ENCODE measurements at regions not wholly inside any gene's neighbourhood (a gene's known extent, or its start where the extent isn't known, plus 50 kb on each side); places are given as distances from the start of the nearest gene placed in this dataset.
"Not testable (repeated sequence)": the region's sequence is repeated elsewhere in the genome, so short reads cannot be mapped to it uniquely, and the experiment has no call there.

DNA sequence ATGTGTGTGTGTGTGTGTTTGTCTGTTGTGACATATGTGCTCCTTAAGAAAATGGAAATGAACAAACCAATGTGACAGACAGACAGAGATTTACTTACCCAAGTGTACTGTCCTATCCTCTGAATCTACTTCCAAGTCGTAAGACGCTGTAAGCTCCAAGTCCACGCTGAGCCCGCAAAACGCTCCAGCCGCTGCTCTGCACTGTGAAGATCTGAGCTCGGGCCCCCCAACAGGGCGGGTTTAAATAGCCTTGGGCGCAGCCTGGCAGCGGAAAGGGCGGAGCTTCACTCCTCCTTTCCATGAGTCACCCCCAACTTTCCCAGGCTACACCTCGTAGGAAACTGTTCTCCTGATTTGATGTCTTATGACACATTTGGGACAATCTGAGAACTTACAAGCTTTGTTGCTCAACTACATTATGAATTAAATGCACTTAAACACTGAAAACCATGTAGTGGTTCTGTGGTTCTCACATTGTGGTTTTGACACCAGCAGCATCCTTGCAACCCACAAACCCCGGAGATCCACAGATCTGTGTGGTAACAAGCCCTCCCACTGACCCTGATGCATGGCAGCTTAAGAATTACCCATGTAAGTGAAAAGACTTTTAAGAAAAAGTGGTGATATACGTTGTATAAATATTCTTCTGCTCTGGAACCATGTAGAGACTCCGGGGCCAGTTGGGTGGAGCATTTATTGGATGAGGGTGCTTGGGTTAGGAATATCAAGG, 735.6 kb upstream of the DEFB115 start:
- not testable (repeated sequence) for DNase-seq (ENCODE audit: low spot score)

DNA sequence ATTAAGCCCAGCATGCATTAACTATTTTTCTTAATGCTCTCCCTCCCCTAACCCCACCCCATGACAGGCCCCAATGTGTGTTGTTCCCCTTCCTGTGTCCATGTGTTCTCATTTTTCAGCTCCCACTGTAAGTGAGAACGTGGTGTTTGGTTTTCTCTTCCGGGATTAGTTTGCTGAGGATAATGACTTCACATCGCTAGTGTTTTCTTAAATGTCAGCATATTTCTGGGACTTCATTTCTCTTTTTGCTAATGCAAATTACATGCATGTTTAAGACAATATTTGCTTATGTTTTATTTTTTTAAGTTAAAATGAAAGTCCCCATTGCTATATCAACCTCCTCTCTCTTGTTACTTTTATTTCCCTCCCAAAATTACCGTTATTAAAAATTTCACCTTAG, 733.3 kb upstream of the DEFB115 start:
- DNase-seq (ENCODE audit: low spot score); H3K27me3 Mint-ChIP-seq (ENCODE audit: insufficient read depth); H3K27ac Mint-ChIP-seq; H3K4me1 Mint-ChIP-seq (ENCODE audit: low read depth); H3K9me3 Mint-ChIP-seq; H3K4me3 Mint-ChIP-seq; H3K36me3 Mint-ChIP-seq (ENCODE audit: low read depth); intact Hi-C loops (cut with micrococcal nuclease): not testable (repeated sequence)

More for the DNA sequence above, 735.6 kb upstream of the DEFB115 start:
- intact Hi-C loops (cut with micrococcal nuclease); H3K4me3 Mint-ChIP-seq; H3K27ac Mint-ChIP-seq; H3K9me3 Mint-ChIP-seq; H3K36me3 Mint-ChIP-seq (ENCODE audit: low read depth); H3K27me3 Mint-ChIP-seq (ENCODE audit: insufficient read depth); H3K4me1 Mint-ChIP-seq (ENCODE audit: low read depth): not testable (repeated sequence)

DNA sequence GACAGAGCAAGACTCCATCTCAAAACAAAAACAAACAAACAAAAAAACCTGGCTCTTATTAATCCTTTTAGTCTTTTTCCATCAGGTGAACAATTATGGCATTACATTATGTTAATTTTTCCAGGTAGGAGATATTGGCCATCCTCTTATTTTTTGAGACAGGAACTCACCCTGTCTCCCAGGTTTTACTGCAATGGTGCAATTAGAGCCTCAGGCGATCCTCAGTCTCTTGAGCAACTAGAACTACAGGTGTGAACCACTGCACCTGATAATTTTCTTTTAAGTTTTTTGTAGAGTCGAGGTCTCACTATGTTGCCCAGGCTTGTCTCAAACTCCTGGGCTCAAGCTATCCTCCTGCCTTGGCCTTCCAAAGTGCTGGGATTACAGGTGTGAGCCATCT, 732.7 kb upstream of the DEFB115 start:
- H3K4me1 Mint-ChIP-seq (ENCODE audit: low read depth); H3K27ac Mint-ChIP-seq; H3K27me3 Mint-ChIP-seq (ENCODE audit: insufficient read depth); H3K36me3 Mint-ChIP-seq (ENCODE audit: low read depth); H3K4me3 Mint-ChIP-seq; intact Hi-C loops (cut with micrococcal nuclease); DNase-seq (ENCODE audit: low spot score): not testable (repeated sequence)
- peaks cover 13% of the 10 kb centered on the region for H3K9me3 Mint-ChIP-seq

DNA sequence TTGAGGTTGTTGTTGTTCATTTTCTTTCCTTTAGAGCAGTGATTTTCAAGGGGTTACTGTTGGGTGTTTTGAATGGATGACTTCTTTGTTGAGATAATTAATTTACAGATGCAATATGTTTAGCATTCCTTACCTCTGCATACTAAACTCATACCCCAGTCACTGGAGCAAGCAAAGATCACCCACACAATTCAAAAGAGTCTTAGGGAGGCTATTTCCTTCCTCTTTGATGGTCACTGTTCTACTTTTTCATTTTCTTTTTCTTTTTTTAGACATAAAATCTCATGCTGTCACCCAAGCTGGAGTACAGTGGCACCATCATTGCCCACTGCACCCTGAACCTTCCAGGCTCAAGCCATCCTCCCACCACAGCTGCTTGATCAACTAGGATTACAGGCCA, 723.8 kb upstream of the DEFB115 start:
- H3K36me3 Mint-ChIP-seq (ENCODE audit: low read depth); H3K27ac Mint-ChIP-seq; H3K4me1 Mint-ChIP-seq (ENCODE audit: low read depth); DNase-seq (ENCODE audit: low spot score); intact Hi-C loops (cut with micrococcal nuclease); H3K27me3 Mint-ChIP-seq (ENCODE audit: insufficient read depth): not testable (repeated sequence)
- peak overlapping the region; percentile 40 for H3K4me3 Mint-ChIP-seq
- peaks cover 19% of the 10 kb centered on the region for H3K9me3 Mint-ChIP-seq

DNA sequence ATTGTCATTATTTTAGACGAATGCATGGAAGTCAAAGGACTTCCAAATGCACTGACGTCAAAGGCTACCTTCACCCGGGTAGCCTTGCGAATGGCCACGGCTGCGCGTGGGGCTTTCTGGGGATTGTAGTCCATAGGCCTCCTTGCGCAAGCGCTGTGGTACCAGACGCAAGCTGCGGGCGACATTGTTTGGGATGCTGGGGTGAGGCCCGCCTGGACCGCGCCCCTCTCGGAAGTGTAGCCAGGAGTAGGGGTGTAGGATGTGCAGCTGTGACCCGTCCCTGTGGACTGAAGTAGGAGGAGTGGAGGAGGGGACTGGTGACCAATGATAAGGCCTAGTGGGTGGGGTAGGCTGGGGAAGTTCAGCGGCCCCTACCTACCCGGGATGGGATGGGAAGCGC, 720.0 kb upstream of the DEFB115 start:
- H3K4me1 Mint-ChIP-seq (ENCODE audit: low read depth); H3K27ac Mint-ChIP-seq; intact Hi-C loops (cut with micrococcal nuclease); H3K4me3 Mint-ChIP-seq; H3K36me3 Mint-ChIP-seq (ENCODE audit: low read depth); DNase-seq (ENCODE audit: low spot score); H3K27me3 Mint-ChIP-seq (ENCODE audit: insufficient read depth): not testable (repeated sequence)
- H3K9me3 Mint-ChIP-seq: peaks cover 21% of the 10 kb centered on the region

DNA sequence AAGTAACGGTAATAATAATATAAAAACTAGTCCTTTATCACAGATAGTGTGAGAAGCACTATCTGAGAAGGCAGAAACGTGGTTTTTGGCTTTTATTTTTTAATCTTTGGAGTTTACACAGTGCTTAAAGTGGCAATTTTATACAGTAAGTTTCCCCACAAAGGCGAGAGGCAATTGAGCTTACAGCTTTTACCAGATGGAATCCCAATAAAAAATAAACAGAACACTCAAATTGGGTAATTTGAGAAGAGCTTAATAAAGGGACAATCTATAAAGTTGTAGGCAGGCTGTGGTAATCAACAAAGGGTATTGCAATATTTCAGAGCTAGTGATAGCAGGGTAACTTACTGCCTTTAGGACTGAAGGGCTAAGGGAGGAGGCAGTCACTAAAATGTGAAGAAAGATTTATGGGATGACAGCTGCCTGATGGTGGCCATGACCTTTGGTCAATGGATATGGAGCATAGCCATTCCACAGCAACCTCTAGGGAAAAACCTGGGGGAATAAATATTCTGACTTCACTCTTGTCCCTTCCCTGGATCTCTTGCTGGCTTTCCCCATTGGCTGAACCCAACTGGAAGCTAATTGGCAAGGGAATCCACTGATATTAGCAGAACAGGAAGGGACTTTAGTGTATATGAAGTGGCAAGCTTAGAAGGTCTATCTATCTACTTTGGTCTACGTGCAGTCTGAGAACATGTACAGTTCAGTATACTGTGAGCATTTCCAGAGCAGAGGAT, 717.0 kb upstream of the DEFB115 start:
- peaks cover 26% of the 10 kb centered on the region for H3K9me3 Mint-ChIP-seq
- DNase-seq (ENCODE audit: low spot score); H3K27ac Mint-ChIP-seq; H3K36me3 Mint-ChIP-seq (ENCODE audit: low read depth); H3K4me3 Mint-ChIP-seq; intact Hi-C loops (cut with micrococcal nuclease); H3K4me1 Mint-ChIP-seq (ENCODE audit: low read depth); H3K27me3 Mint-ChIP-seq (ENCODE audit: insufficient read depth): not testable (repeated sequence)

DNA sequence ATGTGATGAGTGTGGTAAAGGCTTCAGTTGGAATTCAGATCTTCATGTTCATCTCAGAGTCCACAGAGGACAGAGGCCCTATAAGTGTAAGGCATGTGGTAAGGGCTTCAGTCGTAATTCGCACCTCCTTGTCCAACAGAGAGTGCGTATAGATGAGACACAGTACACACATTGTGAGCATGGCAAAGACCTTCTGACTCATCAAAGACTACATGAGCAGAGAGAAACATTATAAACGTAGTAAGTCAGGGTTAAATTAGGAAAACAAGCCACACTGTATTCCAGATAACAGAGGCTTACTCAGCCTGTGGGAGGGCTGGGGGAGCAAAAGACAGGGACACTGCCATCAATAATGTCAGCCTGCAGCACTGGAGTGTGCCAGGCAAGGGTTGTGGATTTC, 706.2 kb upstream of the DEFB115 start:
- H3K4me1 Mint-ChIP-seq (ENCODE audit: low read depth); H3K27ac Mint-ChIP-seq; intact Hi-C loops (cut with micrococcal nuclease): not testable (repeated sequence)

DNA sequence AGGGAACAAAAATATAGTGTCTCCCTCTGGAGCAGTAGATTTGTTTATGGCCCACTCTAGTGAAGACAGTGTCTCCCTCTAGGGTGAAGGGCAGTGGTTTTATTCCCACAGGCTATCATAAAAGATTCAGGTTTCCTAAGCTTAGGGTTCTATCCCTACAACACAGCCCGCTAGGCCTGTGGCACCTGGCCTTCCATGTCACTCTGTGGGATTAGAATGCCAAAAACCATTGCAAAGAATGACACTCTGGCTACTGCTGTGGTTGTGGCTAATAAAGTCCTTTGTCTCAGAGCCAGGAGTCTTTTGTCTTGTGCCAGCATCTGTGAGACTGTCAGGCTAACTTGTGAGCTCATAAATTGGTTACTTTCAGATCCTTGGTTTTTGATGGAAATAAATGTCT, 700.7 kb upstream of the DEFB115 start:
- DNase-seq (ENCODE audit: low spot score); H3K4me1 Mint-ChIP-seq (ENCODE audit: low read depth); intact Hi-C loops (cut with micrococcal nuclease); H3K4me3 Mint-ChIP-seq; H3K9me3 Mint-ChIP-seq; H3K36me3 Mint-ChIP-seq (ENCODE audit: low read depth); H3K27me3 Mint-ChIP-seq (ENCODE audit: insufficient read depth); H3K27ac Mint-ChIP-seq: not testable (repeated sequence)

More for the DNA sequence above, 706.2 kb upstream of the DEFB115 start:
- not testable (repeated sequence) for DNase-seq (ENCODE audit: low spot score); H3K4me3 Mint-ChIP-seq; H3K27me3 Mint-ChIP-seq (ENCODE audit: insufficient read depth); H3K36me3 Mint-ChIP-seq (ENCODE audit: low read depth)
- peaks cover 21% of the 10 kb centered on the region for H3K9me3 Mint-ChIP-seq

DNA sequence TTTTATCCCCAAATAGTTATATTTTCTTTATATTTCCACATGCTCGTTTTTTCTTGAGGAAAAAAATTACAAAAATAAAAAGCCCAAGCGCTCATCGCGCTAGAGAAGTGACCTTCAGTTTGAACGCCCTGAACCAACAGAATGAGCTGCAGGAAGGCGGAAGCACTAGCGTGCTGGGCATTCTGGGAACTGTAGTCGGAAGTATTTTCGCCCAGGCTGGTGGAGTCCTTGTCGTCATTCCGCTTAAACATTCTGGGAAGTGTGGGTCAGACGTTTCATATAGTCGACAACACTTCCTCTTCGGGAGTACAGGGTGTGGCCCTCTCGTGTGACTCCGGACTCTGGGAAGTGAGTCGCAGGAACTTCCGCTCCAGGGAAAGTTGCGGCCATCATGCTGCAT, 692.4 kb upstream of the DEFB115 start:
- H3K27me3 Mint-ChIP-seq (ENCODE audit: insufficient read depth); DNase-seq (ENCODE audit: low spot score); intact Hi-C loops (cut with micrococcal nuclease); H3K36me3 Mint-ChIP-seq (ENCODE audit: low read depth); H3K9me3 Mint-ChIP-seq; H3K4me1 Mint-ChIP-seq (ENCODE audit: low read depth); H3K27ac Mint-ChIP-seq; H3K4me3 Mint-ChIP-seq: not testable (repeated sequence)

DNA sequence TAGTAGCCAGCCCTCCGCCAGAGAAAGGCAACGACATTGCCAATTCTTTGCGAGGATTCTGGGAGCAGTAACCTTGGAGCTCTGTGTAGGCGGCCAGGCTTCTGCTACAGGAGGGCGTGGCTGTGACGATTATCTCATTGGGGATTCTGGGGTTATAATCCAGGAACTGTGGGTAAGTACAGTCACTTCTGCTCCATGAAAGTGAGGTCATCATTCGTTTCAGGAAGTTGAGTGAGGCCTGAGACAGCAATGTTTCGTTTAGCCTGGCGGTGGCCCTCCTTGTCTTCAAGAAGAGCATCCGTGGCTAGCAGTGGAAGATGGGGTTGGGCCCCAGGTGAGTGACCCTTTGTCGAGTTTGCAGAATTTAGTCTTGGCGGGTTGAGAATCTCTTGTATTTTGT, 687.6 kb upstream of the DEFB115 start:
- H3K9me3 Mint-ChIP-seq; H3K36me3 Mint-ChIP-seq (ENCODE audit: low read depth); H3K4me1 Mint-ChIP-seq (ENCODE audit: low read depth); DNase-seq (ENCODE audit: low spot score); H3K4me3 Mint-ChIP-seq; intact Hi-C loops (cut with micrococcal nuclease); H3K27ac Mint-ChIP-seq; H3K27me3 Mint-ChIP-seq (ENCODE audit: insufficient read depth): not testable (repeated sequence)

DNA sequence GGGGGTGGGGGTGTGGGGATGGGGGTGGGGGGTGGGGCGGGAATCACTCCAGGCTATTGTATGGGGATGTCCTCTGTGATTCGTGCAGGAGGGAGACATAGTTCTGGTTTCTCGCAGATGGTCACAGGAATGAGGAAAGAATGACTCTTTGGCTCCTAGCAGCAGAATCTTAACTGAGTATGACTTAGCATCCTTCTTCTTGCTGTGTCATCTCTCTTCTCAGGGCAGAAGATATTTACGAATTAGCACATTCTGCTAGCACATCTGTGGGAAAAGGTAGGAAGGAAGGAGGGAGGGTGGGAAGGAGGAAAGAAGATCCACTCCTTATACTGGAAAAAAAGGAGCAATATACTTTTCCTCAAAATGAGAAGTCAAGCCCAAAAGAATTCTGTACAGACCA, 686.8 kb upstream of the DEFB115 start:
- H3K27ac Mint-ChIP-seq; H3K4me1 Mint-ChIP-seq (ENCODE audit: low read depth); H3K4me3 Mint-ChIP-seq; H3K27me3 Mint-ChIP-seq (ENCODE audit: insufficient read depth); intact Hi-C loops (cut with micrococcal nuclease); DNase-seq (ENCODE audit: low spot score); H3K9me3 Mint-ChIP-seq; H3K36me3 Mint-ChIP-seq (ENCODE audit: low read depth): not testable (repeated sequence)

DNA sequence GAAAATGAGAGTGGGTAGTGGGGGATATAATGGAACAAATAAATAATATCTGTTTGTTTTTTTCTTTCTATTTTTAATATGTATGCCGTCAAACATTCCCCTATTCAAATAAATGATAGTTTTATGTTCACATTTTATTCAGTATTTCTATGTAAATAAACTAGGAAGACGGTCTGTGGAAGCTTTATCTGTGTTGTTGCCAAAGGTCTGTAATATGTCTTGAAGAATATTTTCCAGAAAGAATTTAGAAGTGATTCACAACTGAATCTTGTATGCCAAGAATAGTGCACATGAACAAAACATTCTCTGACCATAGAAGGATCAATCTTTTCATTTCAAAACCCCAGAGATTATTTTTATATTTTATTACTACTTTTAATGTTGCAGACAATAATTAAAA, 683.1 kb upstream of the DEFB115 start:
- DNase-seq (ENCODE audit: low spot score); H3K36me3 Mint-ChIP-seq (ENCODE audit: low read depth); intact Hi-C loops (cut with micrococcal nuclease); H3K27me3 Mint-ChIP-seq (ENCODE audit: insufficient read depth); H3K4me3 Mint-ChIP-seq; H3K27ac Mint-ChIP-seq; H3K4me1 Mint-ChIP-seq (ENCODE audit: low read depth): not testable (repeated sequence)
- H3K9me3 Mint-ChIP-seq: peaks cover 12% of the 10 kb centered on the region

DNA sequence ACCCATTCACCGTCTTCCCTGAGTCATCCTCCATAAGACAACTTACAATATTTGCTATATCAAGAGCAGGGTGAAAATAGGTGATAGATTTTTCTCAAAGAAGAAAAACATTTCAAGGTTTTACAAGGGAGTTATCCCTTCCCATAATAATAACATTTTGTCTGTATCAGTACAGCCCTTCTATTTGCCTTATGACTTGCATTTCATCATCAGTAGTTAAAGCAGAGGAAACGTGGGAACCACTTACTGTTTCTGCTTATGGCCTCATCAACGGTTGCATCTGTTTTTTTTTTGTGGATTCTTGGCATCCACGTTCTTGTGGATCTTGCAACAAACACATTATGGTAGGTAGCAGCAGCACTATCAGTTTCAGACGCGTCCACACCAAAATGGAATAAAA, 678.4 kb upstream of the DEFB115 start:
- H3K27me3 Mint-ChIP-seq (ENCODE audit: insufficient read depth); H3K4me1 Mint-ChIP-seq (ENCODE audit: low read depth); H3K36me3 Mint-ChIP-seq (ENCODE audit: low read depth); DNase-seq (ENCODE audit: low spot score); H3K27ac Mint-ChIP-seq; intact Hi-C loops (cut with micrococcal nuclease); H3K4me3 Mint-ChIP-seq: not testable (repeated sequence)
- peaks cover 11% of the 10 kb centered on the region for H3K9me3 Mint-ChIP-seq
